M059J (cell line): ENCODE measurements at regions not wholly inside any gene's neighbourhood (a gene's known extent, or its start where the extent isn't known, plus 50 kb on each side); places are given as distances from the start of the nearest gene placed in this dataset.

Experiments used
- DNase-seq: peaks from one replicate; pipeline ENCODE4 v3.0.0-alpha.2; 2012; ENCODE audit warnings: low read depth

- DNase-seq: no peak
These were observed 88.7 kb downstream of the NR1D2 start for GRCh38 chr3:24033818-24034217.

- no peak for DNase-seq
These were observed 89.4 kb downstream of the NR1D2 start for GRCh38 chr3:24034464-24034863.

DNA sequence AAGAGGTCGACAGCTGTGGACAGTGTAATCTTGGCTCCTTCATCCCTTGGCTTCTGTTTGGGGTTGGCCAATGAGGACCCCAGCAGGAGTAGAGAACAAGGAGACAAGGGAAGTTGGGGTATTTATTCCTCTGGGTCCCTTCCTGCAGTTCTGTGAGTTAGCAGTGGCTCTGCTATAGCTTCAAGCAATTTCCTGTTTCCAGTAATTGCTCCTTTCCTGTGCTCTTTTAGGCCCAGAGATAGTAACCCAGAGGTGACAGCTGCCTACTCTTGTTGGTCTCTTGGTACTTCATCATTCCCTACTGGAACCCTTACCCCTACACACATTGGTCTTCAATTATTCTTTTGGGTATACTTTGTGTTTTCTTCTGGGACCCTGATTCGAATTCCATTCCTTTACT is 92.9 kb downstream of the NR1D2 start:
- no peak for DNase-seq

- no peak for DNase-seq
These were observed 95.2 kb downstream of the NR1D2 start for GRCh38 chr3:24040311-24040710.

DNA sequence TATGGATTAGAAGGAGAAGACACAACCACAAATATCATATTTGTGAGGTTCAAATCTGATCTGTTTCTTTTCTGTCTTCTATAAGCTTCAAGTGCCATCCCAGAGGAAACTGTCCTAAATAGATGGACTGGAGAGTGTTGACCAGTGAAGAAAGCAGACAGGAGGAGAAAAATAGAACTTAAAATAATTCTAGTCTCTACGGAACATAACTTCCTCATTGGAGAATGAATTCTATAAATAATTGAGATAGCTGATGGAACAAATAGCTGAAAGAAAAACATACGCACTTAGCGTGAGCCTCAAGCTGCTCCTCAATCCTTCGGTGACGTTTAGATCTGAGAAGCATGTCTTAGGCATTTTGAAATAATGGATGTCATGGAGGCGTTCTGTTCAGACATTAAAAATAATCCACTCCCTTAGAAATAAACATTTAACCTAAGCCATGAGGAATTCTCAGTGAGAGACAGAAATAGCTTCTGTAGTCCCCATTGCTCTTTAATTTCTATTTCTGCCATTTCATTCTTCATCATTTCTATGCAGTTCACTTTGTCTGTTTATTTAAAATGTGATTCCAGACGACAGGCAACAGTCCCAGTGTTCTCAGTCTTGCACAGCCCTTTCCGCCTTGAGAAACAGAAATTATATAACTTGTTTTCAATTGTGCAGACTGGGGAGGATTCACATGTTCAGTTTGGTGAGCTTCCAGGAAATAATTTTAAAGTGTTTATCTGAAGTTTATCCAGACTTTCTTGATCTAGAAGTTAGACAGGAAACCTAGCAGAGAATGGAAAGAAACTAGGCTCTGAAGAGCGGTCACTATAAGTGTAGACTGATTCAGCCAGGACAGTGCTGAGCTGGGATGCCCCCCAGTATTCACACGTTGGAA is 97.3 kb downstream of the NR1D2 start:
- DNase-seq: no peak

DNA sequence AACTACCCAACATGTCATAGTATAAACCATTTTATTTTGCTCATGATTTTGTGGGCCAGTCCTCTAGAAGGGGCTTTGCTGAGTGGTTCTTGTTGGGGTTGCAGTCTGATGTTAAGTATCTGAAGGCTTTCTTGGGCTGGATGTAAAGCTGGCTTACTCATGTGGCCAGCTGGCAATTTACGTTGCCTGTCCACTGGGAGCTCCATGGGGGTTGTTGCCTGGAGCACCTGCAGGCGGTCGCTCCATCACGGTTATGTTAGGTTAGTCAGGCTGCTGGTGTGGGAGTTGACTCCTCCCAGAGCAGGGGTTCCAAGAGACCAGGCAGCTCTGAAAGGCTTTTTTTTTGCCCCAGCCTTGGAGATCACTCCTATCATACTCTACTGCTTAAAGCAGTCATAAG is 98.1 kb downstream of the NR1D2 start:
- DNase-seq: no peak

GRCh38 chr3:24043985-24044384 is 98.9 kb downstream of the NR1D2 start:
- no peak for DNase-seq

DNA sequence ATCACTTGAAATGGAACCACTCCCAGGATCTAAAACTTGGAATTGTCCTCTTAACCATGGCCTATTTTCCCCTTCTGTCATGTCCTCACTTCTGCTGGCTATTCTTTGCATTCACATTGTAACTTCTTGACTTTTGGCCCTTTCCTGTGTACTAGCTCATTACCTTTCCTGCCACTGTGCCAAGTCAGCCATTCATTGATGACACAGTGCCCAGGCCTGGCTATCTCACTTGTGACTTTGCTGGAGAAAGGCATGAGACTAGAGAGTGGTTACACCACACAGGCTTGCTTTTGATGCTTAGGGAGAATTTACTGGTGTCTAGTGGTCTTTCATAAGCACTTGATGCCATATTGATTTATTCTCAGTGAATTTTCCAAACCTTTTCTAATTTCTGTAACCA is 101.1 kb downstream of the NR1D2 start:
- no peak for DNase-seq

- no peak for DNase-seq
These were observed 102.4 kb downstream of the NR1D2 start for GRCh38 chr3:24047513-24047912.

DNA sequence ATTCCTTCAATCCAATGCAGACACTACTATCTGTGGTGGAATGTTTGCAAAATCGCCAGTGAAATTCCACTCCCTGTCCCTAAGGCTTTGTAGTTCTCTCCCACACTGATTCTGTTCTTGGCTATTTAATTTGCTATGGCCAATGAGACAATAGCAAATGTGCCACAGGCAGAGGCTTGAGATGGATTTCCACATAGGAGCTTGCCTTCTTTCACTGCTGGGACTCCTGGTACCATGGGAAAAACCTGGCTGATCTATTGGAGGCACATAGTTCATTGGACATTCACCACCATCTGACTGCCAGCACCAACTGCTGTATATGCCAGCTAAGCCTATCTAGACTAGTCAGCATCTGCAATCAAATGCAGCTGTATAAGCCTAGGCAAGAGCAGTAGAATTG is 103.8 kb downstream of the NR1D2 start:
- no peak for DNase-seq

- no peak for DNase-seq
These were observed 107.4 kb downstream of the NR1D2 start for GRCh38 chr3:24052446-24052845.

DNA sequence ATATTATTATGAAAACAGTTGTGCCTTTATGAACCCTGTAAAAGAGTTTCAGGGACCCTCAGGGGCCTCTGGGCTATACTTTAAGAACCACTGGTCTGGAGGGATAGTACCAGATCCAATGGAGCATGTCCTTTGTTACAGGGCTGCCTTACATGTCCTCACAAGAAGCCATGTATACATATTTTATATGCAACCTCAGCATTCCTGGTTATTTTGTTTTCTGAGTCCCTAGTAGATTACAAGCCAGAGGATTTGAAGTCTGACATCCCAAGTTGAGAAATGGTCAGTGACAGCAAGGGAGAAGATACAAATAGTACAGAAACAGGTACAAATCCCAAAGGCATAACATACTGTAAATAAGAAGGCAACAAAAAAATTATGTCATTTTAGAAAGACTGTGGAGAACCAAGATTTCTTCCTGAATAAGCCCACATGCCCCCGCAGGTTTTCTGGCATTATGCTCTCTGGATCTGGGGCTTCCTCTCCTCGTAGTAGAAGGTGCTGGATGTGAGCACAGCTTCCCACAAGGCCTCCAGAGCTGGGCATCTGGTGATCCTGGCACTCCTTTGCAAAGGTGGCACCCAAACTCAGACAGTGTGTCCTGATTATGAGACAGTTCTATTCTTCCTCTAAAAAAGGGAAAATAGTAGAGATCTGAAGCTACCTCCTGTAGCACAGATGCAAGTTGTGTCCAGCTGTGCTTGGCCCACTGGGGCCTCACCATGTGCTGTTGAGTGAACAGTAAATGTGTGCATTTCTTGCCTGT is 114.0 kb downstream of the NR1D2 start:
- DNase-seq: no peak

DNA sequence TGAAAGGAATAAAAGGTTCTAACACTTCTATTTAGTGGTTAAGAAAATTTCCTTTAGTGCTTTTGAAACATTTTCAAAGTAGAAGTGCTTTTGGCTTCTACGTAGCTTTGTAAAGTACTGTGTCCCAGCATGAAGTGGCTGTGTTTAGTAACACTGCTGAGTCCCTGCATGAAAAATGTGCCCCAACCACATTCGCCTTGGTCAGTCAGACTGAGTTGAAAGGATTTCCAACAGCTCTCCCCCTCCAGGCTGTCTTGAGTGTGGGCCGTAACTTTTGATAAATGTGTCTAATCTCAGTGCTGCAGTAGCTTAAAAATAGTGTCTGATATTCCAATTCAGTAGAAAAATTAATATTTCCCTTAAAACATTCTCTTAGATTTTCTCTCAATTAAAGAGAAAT is 115.0 kb downstream of the NR1D2 start:
- DNase-seq: peak; percentile 54

DNA sequence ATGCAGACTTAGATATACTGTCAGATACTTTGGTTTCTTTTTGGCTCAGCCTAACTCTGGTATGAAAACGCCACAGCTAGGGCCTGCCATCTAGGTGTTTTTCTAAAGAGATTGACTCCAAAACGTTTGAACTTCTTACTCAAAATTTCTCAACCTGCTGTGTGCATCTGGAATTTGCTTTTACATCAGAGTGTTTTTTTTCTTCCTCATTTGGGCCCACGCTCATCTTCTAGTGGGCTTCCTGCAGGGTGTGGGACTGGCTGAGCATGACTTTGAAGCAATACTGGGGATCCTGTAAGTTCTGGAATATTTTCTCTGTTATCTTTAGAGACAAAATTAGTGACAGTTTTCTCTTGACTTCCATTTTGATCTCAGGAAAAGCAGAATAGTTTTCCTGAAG is 117.8 kb downstream of the NR1D2 start:
- DNase-seq: no peak
